Choroid plexus epithelial cell (primary cell): ENCODE measurements at regions not wholly inside any gene's neighbourhood (a gene's known extent, or its start where the extent isn't known, plus 50 kb on each side); places are given as distances from the start of the nearest gene placed in this dataset.

Source experiments
- DNase-seq: peaks from one replicate; pipeline ENCODE4 v3.0.0-alpha.2; 2010; ENCODE audit warnings: low read depth
- H3K4me3 ChIP-seq: 2 replicates; pipeline ENCODE4 v1.5.1; 2011; ENCODE audit warnings: low read depth, mild to moderate bottlenecking, control low read depth, low read length, moderate library complexity
- CTCF ChIP-seq: conservative IDR thresholded peaks from 2 replicates; pipeline ENCODE4 v1.5.1; 2011; ENCODE audit warnings: low read depth, mild to moderate bottlenecking, control low read depth, inconsistent platforms, low read length, moderate library complexity

- DNase-seq, result no peak
- H3K4me3 ChIP-seq, result no peak overlapping the region
- no peak for TF ChIP-seq CTCF
Measured at GRCh38 chr2:121049131-121049530, 235.9 kb downstream of the TFCP2L1 start.

- H3K4me3 ChIP-seq, result no peak overlapping the region
- no peak for TF ChIP-seq CTCF
Measured at GRCh38 chr2:121049950-121050585, 234.9 kb downstream of the TFCP2L1 start.

GRCh38 chr2:121051311-121051710 lies 233.7 kb downstream of the TFCP2L1 start:
- no peak for DNase-seq
- H3K4me3 ChIP-seq, result no peak overlapping the region
- TF ChIP-seq CTCF, result no peak

More at GRCh38 chr2:121049950-121050585, 234.9 kb downstream of the TFCP2L1 start:
- no peak for DNase-seq

- DNase-seq, result no peak
- no peak overlapping the region for H3K4me3 ChIP-seq
- no peak for TF ChIP-seq CTCF
Measured at GRCh38 chr2:121052023-121052422, 233.0 kb downstream of the TFCP2L1 start.

- no peak for DNase-seq
- TF ChIP-seq CTCF, result no peak
- no peak overlapping the region for H3K4me3 ChIP-seq
Measured at GRCh38 chr2:121052521-121052920, 232.5 kb downstream of the TFCP2L1 start.

GRCh38 chr2:121055088-121055487 lies 229.9 kb downstream of the TFCP2L1 start:
- H3K4me3 ChIP-seq, result no peak overlapping the region
- no peak for DNase-seq
- TF ChIP-seq CTCF, result no peak

GRCh38 chr2:121055501-121055900 lies 229.5 kb downstream of the TFCP2L1 start:
- TF ChIP-seq CTCF, result no peak
- H3K4me3 ChIP-seq, result no peak overlapping the region
- DNase-seq, result no peak
